COLO668 (cell line): ENCODE measurements at regions not wholly inside any gene's neighbourhood (a gene's known extent, or its start where the extent isn't known, plus 50 kb on each side); places are given as distances from the start of the nearest gene placed in this dataset.
"Not testable (repeated sequence)": the region's sequence is repeated elsewhere in the genome, so short reads cannot be mapped to it uniquely, and the experiment has no call there.

ENCODE experiments used
- DNase-seq: peaks from one replicate; lab custom pipeline; 2025; ENCODE audit not compliant: unreplicated experiment; lab: John Stamatoyannopoulos, UW

- not testable (repeated sequence) for DNase-seq
These were observed 52.3 kb upstream of the MAN1A2 start for GRCh38 chr1:117314951-117315350.

- no peak for DNase-seq
These were observed 53.7 kb upstream of the MAN1A2 start for GRCh38 chr1:117313555-117313954.

- DNase-seq = no peak
These were observed 54.7 kb upstream of the MAN1A2 start for GRCh38 chr1:117312453-117313138.

GRCh38 chr1:117308311-117308916, 58.8 kb upstream of the MAN1A2 start:
- DNase-seq = no peak

GRCh38 chr1:117301901-117302300, 65.3 kb upstream of the MAN1A2 start:
- no peak for DNase-seq

GRCh38 chr1:117300183-117300582, 67.1 kb upstream of the MAN1A2 start:
- not testable (repeated sequence) for DNase-seq

GRCh38 chr1:117295001-117295400, 72.2 kb upstream of the MAN1A2 start:
- no peak for DNase-seq

- no peak for DNase-seq
These were observed 76.4 kb upstream of the MAN1A2 start for GRCh38 chr1:117290890-117291289.

- DNase-seq = no peak
These were observed 77.9 kb upstream of the MAN1A2 start for GRCh38 chr1:117289316-117289870.

- no peak for DNase-seq
These were observed 75.8 kb upstream of the VTCN1 start for GRCh38 chr1:117286562-117286961.

GRCh38 chr1:117286145-117286544, 75.4 kb upstream of the VTCN1 start:
- no peak for DNase-seq

- peak; percentile 24 for DNase-seq
These were observed 73.9 kb upstream of the VTCN1 start for GRCh38 chr1:117284399-117285215.

- no peak for DNase-seq
These were observed 67.8 kb upstream of the VTCN1 start for GRCh38 chr1:117278531-117278930.

- no peak for DNase-seq
These were observed 64.3 kb upstream of the VTCN1 start for GRCh38 chr1:117275055-117275454.

- no peak for DNase-seq
These were observed 61.2 kb upstream of the VTCN1 start for GRCh38 chr1:117271959-117272358.

- no peak for DNase-seq
These were observed 60.4 kb upstream of the VTCN1 start for GRCh38 chr1:117271129-117271528.

GRCh38 chr1:117270679-117271078, 60.0 kb upstream of the VTCN1 start:
- no peak for DNase-seq

- DNase-seq = no peak
These were observed 58.1 kb upstream of the VTCN1 start for GRCh38 chr1:117268535-117269455.

GRCh38 chr1:117267232-117267774, 56.6 kb upstream of the VTCN1 start:
- no peak for DNase-seq

GRCh38 chr1:117262976-117263375, 52.2 kb upstream of the VTCN1 start:
- no peak for DNase-seq
